Activated T-helper 1 cell treated with Interleukin-2 at 50 U/mL for 16 hours (primary cell): ENCODE measurements at regions not wholly inside any gene's neighbourhood (a gene's known extent, or its start where the extent isn't known, plus 50 kb on each side); places are given as distances from the start of the nearest gene placed in this dataset.

ENCODE experiments used
- DNase-seq: peaks from one replicate; pipeline ENCODE4 v3.0.0-alpha.2; 2020; ENCODE audit warnings: low read depth

DNA sequence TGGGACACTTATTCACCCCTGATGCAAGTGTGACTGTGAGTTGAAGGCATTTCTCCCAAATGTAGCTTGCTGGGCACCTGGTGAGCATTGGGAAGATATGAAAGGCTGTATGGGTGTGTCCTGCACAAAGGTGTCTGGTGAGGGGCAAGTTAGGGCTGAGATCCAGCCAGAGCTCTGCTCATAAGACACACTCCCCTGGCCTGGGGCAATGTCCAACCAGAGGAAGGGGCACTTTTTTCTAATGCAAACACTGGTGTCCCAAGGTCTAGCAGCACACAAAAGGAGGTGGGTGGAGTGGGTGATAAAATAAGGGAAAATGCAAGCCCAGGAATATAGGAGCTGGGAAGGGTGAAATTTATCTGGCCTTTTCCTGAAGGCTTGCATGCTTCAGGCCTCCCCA, 57.0 kb upstream of the TRABD2B start:
- no peak for DNase-seq

DNA sequence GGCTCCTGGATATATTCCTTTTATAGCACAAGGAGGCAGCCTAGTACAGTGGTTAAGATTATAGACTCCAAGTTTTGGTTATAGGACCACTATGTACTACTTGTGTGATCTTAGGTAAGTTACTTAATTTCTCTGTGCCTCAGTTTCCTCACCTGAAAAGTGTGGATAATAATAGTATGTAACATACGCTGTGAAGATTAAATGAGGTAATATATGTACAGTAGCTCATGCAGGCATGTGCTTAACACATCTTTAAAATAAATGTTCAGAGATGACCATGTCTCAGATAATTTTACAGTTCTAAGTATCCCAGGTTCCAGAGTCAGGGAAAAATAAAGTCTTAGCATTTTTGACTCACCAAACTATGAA, 55.7 kb upstream of the TRABD2B start:
- DNase-seq, result no peak

GRCh38 chr1:48051466-48052126, 54.4 kb upstream of the TRABD2B start:
- DNase-seq, result no peak

DNA sequence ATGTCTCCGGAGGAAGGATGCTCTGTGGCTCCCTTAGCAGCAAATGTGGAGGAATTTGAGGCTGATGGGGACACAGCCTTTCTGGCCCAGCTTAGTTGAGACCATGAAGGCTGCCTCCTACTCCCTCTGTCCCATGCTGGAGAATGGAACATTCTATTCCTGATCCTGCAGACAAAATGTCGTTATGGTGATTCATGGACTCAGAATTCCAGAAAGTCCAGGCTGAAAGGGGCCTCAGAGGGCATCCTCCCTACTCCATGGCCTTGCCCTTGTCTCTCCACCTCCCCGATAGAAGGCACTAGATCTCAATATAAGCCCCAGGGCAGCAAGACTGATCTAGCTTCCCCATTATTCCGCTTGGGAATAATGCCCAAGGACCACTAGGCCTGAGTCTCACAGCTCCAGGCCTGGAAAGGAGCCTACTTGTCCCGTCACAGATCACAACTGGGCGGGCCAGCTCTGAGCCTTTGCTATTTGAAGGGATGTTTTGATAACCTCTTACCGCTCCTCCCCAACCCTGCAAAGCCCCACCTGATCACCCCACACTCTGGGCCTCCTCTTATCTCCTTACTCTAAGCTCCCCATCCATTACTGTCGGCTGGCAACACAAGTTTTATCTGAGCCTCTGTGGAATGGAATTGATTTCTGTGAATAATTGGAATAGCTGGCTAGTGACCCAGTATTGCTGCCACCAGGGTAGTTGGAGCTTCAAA, 52.8 kb upstream of the TRABD2B start:
- no peak for DNase-seq

- DNase-seq, result no peak
Measured at GRCh38 chr1:48048980-48049379, 51.8 kb upstream of the TRABD2B start.

DNA sequence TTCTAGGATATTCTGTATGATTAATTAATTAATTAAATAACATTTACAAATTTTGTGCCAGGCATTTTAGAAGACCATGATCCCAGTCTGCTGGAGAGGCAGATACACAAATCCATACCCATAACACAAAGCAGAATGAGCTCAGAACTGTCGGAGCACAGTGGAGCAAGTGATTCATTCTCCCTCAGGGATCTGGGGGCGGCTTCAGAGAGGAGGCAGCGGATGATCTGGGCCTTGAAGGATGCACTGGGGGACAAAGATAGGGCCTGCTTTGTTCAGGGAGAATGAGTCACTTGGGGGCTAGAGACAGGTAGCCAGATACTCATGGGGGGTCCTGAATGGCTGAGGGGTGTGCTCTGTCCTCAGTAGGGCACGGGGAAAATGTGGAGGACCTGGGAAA, 50.9 kb upstream of the TRABD2B start:
- no peak for DNase-seq

GRCh38 chr1:48047116-48047515, 49.9 kb upstream of the TRABD2B start:
- DNase-seq, result no peak
